Ovary (tissue), 3 donors: ENCODE measurements at regions not wholly inside any gene's neighbourhood (a gene's known extent, or its start where the extent isn't known, plus 50 kb on each side); places are given as distances from the start of the nearest gene placed in this dataset.

Source experiments
- EP300 ChIP-seq: sonication (generic); formaldehyde crosslinking; IDR thresholded peaks from one replicate; pipeline ENCODE4 v1.6.1; 2017; ENCODE audit warnings: antibody characterized with exemption
- POLR2A ChIP-seq: fragments of 450-650 bp; IDR thresholded peaks from one replicate; pipeline ENCODE4 v1.6.1; 2017; ENCODE audit warnings: antibody characterized with exemption, mild to moderate bottlenecking, moderate library complexity
- TF ChIP-seq, protein P1 (sequence below), 3 donors: fragments of 450-650 bp in 2 of 3; fragments of 200-600 bp in 1 of 3; IDR thresholded peaks; one replicate each; pipeline versions ENCODE4 v1.5.1 to v1.8.0; 2016 to 2022; ENCODE audit warnings: antibody characterized with exemption in 3 of 3, mild to moderate bottlenecking in 1 of 3
- donor health status: DM: no; HTN: no; CAD: no.

DNA sequence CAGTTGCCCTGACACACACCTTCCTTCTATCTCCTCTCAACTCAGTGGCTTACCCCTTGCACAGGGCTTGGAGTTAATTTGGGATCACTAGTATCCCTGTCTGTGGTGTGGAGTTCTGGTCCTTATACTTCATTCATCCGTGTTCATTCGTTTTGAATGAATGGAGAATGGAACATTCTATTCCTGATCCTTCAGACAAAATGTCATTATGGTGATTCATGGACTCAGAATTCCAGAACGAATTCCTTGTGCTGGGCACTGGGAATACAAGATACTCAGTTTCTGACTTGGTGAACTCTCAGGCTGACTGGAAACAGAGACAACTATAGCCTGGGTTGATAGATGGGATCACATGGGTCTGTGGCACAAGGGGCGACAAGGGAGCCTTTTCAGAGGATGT lies 49.9 kb upstream of the TRABD2B start:
- TF ChIP-seq, protein P1, sequence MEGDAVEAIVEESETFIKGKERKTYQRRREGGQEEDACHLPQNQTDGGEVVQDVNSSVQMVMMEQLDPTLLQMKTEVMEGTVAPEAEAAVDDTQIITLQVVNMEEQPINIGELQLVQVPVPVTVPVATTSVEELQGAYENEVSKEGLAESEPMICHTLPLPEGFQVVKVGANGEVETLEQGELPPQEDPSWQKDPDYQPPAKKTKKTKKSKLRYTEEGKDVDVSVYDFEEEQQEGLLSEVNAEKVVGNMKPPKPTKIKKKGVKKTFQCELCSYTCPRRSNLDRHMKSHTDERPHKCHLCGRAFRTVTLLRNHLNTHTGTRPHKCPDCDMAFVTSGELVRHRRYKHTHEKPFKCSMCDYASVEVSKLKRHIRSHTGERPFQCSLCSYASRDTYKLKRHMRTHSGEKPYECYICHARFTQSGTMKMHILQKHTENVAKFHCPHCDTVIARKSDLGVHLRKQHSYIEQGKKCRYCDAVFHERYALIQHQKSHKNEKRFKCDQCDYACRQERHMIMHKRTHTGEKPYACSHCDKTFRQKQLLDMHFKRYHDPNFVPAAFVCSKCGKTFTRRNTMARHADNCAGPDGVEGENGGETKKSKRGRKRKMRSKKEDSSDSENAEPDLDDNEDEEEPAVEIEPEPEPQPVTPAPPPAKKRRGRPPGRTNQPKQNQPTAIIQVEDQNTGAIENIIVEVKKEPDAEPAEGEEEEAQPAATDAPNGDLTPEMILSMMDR (IDR thresholded peaks at IDR 0.05), result no peak
- no peak for TF ChIP-seq POLR2A
- TF ChIP-seq EP300, result no peak
